Mesenchymal stem cell (in vitro differentiated cells and primary cell): ENCODE measurements at regions not wholly inside any gene's neighbourhood (a gene's known extent, or its start where the extent isn't known, plus 50 kb on each side); places are given as distances from the start of the nearest gene placed in this dataset.
A peak's percentile ranks its signal among the peaks of the same experiment; 100 is the strongest.

ENCODE experiments used
- DNase-seq: peaks from one replicate; pipeline ENCODE4 v3.0.0-alpha.2; 2013
- H2AFZ ChIP-seq: one replicate; pipeline ENCODE4 v1.6.1; 2013; ENCODE audit warnings: low read depth, mild to moderate bottlenecking, control low read depth, inconsistent platforms, low read length, moderate library complexity
- H2AK5ac ChIP-seq: 2 replicates; pipeline ENCODE4 v1.6.1; 2013; ENCODE audit warnings: low read length, moderate library complexity, mild to moderate bottlenecking, inconsistent platforms; ENCODE audit not compliant: severe bottlenecking
- H2BK120ac ChIP-seq: one replicate; pipeline ENCODE4 v1.6.1; 2013; ENCODE audit warnings: low read depth, mild to moderate bottlenecking, inconsistent platforms, low read length, moderate library complexity
- H2BK12ac ChIP-seq, 2 experiments: one replicate each; pipeline ENCODE4 v1.6.1; 2013; ENCODE audit warnings: inconsistent platforms in 2 of 2, low read length in 2 of 2, mild to moderate bottlenecking in 2 of 2, moderate library complexity in 2 of 2, control low read depth in 1 of 2
- H2BK15ac ChIP-seq: one replicate; pipeline ENCODE4 v1.6.1; 2013; ENCODE audit warnings: mild to moderate bottlenecking, low read depth, inconsistent platforms; ENCODE audit not compliant: poor library complexity, severe bottlenecking
- H2BK5ac ChIP-seq: 2 replicates; pipeline ENCODE4 v1.6.1; 2013; ENCODE audit warnings: low read depth, mild to moderate bottlenecking, low read length, control low read depth, inconsistent platforms; ENCODE audit not compliant: poor library complexity, severe bottlenecking
- H3K14ac ChIP-seq, 2 experiments: one replicate each; pipeline ENCODE4 v1.6.1; 2013; ENCODE audit warnings: inconsistent platforms in 2 of 2, low read length in 2 of 2, control low read depth in 1 of 2, mild to moderate bottlenecking in 1 of 2, moderate library complexity in 1 of 2
- H3K18ac ChIP-seq, 2 experiments: one replicate each; pipeline ENCODE4 v1.6.1; 2013; ENCODE audit warnings: inconsistent platforms in 2 of 2, low read length in 2 of 2, control low read depth in 1 of 2, low read depth in 1 of 2, mild to moderate bottlenecking in 1 of 2
- H3K23ac ChIP-seq, 2 experiments: one replicate each; pipeline ENCODE4 v1.6.1; 2013; ENCODE audit warnings: inconsistent platforms in 2 of 2, low read length in 2 of 2, mild to moderate bottlenecking in 2 of 2, moderate library complexity in 2 of 2, control low read depth in 1 of 2
- H3K27ac ChIP-seq: 2 replicates; pipeline ENCODE4 v1.5.1; 2013; ENCODE audit warnings: mild to moderate bottlenecking, moderate library complexity, low read length, control low read depth, inconsistent platforms; ENCODE audit not compliant: poor library complexity, severe bottlenecking
- H3K27me3 ChIP-seq, 2 experiments: 2 replicates each; pipeline versions ENCODE4 v1.6.1 to v1.7.0; 2013; ENCODE audit warnings: low read length in 2 of 2, mild to moderate bottlenecking in 2 of 2, moderate library complexity in 2 of 2, control low read depth in 1 of 2, inconsistent platforms in 1 of 2; ENCODE audit not compliant: control insufficient read depth in 1 of 2, insufficient read depth in 1 of 2
- H3K36me3 ChIP-seq, 2 experiments: 2 replicates each; pipeline versions ENCODE4 v1.6.1 to v1.7.0; 2013; ENCODE audit warnings: low read length in 2 of 2, control low read depth in 1 of 2, inconsistent platforms in 1 of 2, low read depth in 1 of 2, mild to moderate bottlenecking in 1 of 2; ENCODE audit not compliant: insufficient read depth in 2 of 2, control insufficient read depth in 1 of 2
- H3K4ac ChIP-seq, 2 experiments: one replicate each; pipeline ENCODE4 v1.6.1; 2013; ENCODE audit warnings: inconsistent platforms in 2 of 2, low read length in 2 of 2, mild to moderate bottlenecking in 2 of 2, moderate library complexity in 2 of 2, control low read depth in 1 of 2, low read depth in 1 of 2
- H3K4me1 ChIP-seq: 2 replicates; pipeline ENCODE4 v1.6.1; 2013; ENCODE audit warnings: low read depth, low read length, control low read depth; ENCODE audit not compliant: control insufficient read depth, insufficient read depth
- H3K4me2 ChIP-seq: 2 replicates; pipeline ENCODE4 v1.6.1; 2013; ENCODE audit warnings: low read length, mild to moderate bottlenecking, inconsistent platforms; ENCODE audit not compliant: poor library complexity, severe bottlenecking
- H3K4me3 ChIP-seq, 2 experiments: 2 replicates each; pipeline versions ENCODE4 v1.5.1 to v1.7.0; 2013; ENCODE audit warnings: low read length in 2 of 2, mild to moderate bottlenecking in 2 of 2, control low read depth in 1 of 2, low read depth in 1 of 2; ENCODE audit not compliant: insufficient read depth in 1 of 2
- H3K79me1 ChIP-seq: replicated peaks from 2 replicates; pipeline ENCODE4 v1.6.1; 2013; ENCODE audit warnings: mild to moderate bottlenecking, control low read depth, low read length, inconsistent platforms; ENCODE audit not compliant: poor library complexity, severe bottlenecking
- H3K9ac ChIP-seq: 2 replicates; pipeline ENCODE4 v1.7.0; 2013; ENCODE audit warnings: mild to moderate bottlenecking, low read length, moderate library complexity
- H3K9me3 ChIP-seq: 2 replicates; pipeline ENCODE4 v1.7.0; 2013; ENCODE audit warnings: mild to moderate bottlenecking, low read length; ENCODE audit not compliant: control insufficient read depth
- H4K8ac ChIP-seq: one replicate; pipeline ENCODE4 v1.6.1; 2013; ENCODE audit warnings: inconsistent platforms, mild to moderate bottlenecking, low read length, moderate library complexity
- H4K91ac ChIP-seq: one replicate; pipeline ENCODE4 v1.6.1; 2013; ENCODE audit warnings: mild to moderate bottlenecking, low read length, inconsistent platforms
- WGBS: methylation state at CpG from one replicate; pipeline ENCODE4 v1.1.7; 2013; ENCODE audit warnings: mixed read lengths; 5-methylcytosine and 5-hydroxymethylcytosine counted together

- Histone ChIP-seq H2AFZ (no peak overlapping the region), H3K4me1 (no peaks in the 10 kb centered on the region), H3K27ac (no peak overlapping the region), H3K9ac (no peak overlapping the region), H2BK5ac (no peak overlapping the region), H3K36me3 (no peaks in the 10 kb centered on the region), H3K9me3 (no peaks in the 10 kb centered on the region), H3K27me3 (no peaks in the 10 kb centered on the region), H4K91ac (no peak overlapping the region), H3K4ac (no peak overlapping the region), H3K79me1 (peaks cover 9% of the 10 kb centered on the region), H4K8ac (no peak overlapping the region), H2BK12ac (no peak overlapping the region), H2BK120ac (no peak overlapping the region), H3K14ac (no peak overlapping the region), H3K18ac (no peak overlapping the region), H2AK5ac (no peak overlapping the region), H3K4me3 (no peak overlapping the region), H3K4me2 (no peak overlapping the region), H3K23ac (no peak overlapping the region), H2BK15ac (no peak overlapping the region)
- WGBS, result no CpG with 5 or more reads among the region's 1 CpG
- no peak for DNase-seq
These were observed 78.3 kb upstream of the SLC4A4 start for GRCh38 chr4:71260544-71260943.

DNA sequence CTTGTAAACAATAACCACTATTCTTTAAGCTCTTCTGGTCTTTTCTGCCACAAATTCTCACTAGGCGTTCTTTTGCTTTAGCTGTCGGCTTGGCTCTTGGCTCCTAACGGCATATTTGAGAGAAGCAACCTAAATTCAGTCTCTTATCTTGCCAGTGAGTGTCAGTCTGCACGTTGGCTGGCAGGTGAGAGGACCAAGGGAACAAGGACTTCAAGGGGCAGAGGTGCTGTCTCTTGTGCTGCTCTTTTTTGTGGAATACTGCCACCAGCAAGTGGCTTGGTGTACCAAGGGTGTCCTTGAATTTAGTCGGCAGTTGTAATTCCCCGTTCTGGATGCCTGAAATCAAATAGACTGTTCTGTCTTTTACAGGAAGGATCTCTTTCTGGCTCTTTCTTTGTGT lies 77.8 kb upstream of the SLC4A4 start:
- Histone ChIP-seq H3K9ac (no peak overlapping the region), H3K23ac (no peak overlapping the region), H3K27ac (no peak overlapping the region), H4K8ac (no peak overlapping the region), H3K4me2 (no peak overlapping the region), H3K18ac (no peak overlapping the region), H3K36me3 (no peaks in the 10 kb centered on the region), H4K91ac (no peak overlapping the region), H3K4ac (no peak overlapping the region), H2BK12ac (no peak overlapping the region), H2BK15ac (no peak overlapping the region), H2BK120ac (no peak overlapping the region), H3K14ac (no peak overlapping the region), H2AK5ac (no peak overlapping the region), H3K4me1 (no peaks in the 10 kb centered on the region), H3K4me3 (no peak overlapping the region), H3K79me1 (peaks cover 9% of the 10 kb centered on the region), H2BK5ac (no peak overlapping the region), H2AFZ (no peak overlapping the region), H3K27me3 (no peaks in the 10 kb centered on the region), H3K9me3 (no peaks in the 10 kb centered on the region)
- 78% methylated on average over 6 of the region's 6 CpGs for WGBS
- no peak for DNase-seq

DNA sequence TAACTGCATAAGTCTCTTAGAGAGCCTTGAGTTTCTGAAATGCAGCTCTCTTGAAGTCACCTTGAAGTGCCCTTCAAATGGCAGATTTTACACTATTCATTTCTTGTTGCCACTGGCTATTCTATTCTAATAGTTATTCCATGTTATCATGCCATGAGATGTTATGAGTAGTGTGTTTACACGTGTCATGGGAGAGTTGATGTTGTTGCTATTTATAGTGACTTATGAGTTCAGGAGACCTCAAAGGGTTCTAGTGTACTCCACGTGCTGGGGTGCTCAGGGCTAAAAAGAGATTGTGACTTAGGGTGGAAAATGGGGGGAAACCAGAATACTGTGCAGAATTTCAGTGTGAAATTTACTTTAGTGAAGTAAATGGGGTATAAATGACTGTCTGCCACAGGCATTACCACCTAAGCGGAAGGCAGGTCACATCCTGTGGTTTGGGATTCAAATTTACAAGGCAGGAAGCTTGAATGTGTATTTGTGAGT lies 77.1 kb upstream of the SLC4A4 start:
- Histone ChIP-seq H3K4me2 (no peak overlapping the region), H2BK12ac (no peak overlapping the region), H3K9me3 (no peaks in the 10 kb centered on the region), H2AFZ (no peak overlapping the region), H4K8ac (no peak overlapping the region), H3K79me1 (peaks cover 9% of the 10 kb centered on the region), H2BK15ac (no peak overlapping the region), H2BK120ac (no peak overlapping the region), H3K23ac (no peak overlapping the region), H3K27me3 (no peaks in the 10 kb centered on the region), H3K4ac (no peak overlapping the region), H3K14ac (no peak overlapping the region), H3K18ac (no peak overlapping the region), H3K9ac (no peak overlapping the region), H3K4me1 (no peaks in the 10 kb centered on the region), H2BK5ac (no peak overlapping the region), H3K4me3 (no peak overlapping the region), H3K27ac (no peak overlapping the region), H3K36me3 (no peaks in the 10 kb centered on the region), H4K91ac (no peak overlapping the region), H2AK5ac (no peak overlapping the region)
- 83% methylated on average over 3 of the region's 3 CpGs for WGBS
- peak; percentile 72 for DNase-seq

GRCh38 chr4:71262161-71262560 lies 76.7 kb upstream of the SLC4A4 start:
- H3K14ac ChIP-seq, result no peak overlapping the region
- no peak overlapping the region for H3K23ac ChIP-seq
- no peak overlapping the region for H4K8ac ChIP-seq
- H3K4me2 ChIP-seq, result no peak overlapping the region
- H4K91ac ChIP-seq, result no peak overlapping the region
- no peak overlapping the region for H2AK5ac ChIP-seq
- no peaks in the 10 kb centered on the region for H3K4me1 ChIP-seq
- no peak overlapping the region for H2BK120ac ChIP-seq
- H2BK12ac ChIP-seq, result no peak overlapping the region
- no peaks in the 10 kb centered on the region for H3K36me3 ChIP-seq
- DNase-seq, result peak; percentile 62
- H3K79me1 ChIP-seq, result peaks cover 9% of the 10 kb centered on the region
- H3K27me3 ChIP-seq, result no peaks in the 10 kb centered on the region
- no peak overlapping the region for H3K9ac ChIP-seq
- 56% methylated on average over 2 of the region's 3 CpGs for WGBS
- H3K9me3 ChIP-seq, result no peaks in the 10 kb centered on the region
- H2BK5ac ChIP-seq, result no peak overlapping the region
- no peak overlapping the region for H2AFZ ChIP-seq
- H3K4ac ChIP-seq, result no peak overlapping the region
- H2BK15ac ChIP-seq, result no peak overlapping the region
- no peak overlapping the region for H3K4me3 ChIP-seq
- H3K27ac ChIP-seq, result no peak overlapping the region
- no peak overlapping the region for H3K18ac ChIP-seq
